Neural progenitor cell (in vitro differentiated cells): ENCODE measurements at regions not wholly inside any gene's neighbourhood (a gene's known extent, or its start where the extent isn't known, plus 50 kb on each side); places are given as distances from the start of the nearest gene placed in this dataset.

Source experiments
- EZH2 ChIP-seq: fragments of 200-600 bp; sonication (generic); IDR thresholded peaks from 2 replicates; pipeline ENCODE4 v1.6.1; 2017; ENCODE audit warnings: antibody characterized with exemption, mild to moderate bottlenecking, moderate library complexity
- EZH2phosphoT487 ChIP-seq: fragments of 200-600 bp; sonication (generic); IDR thresholded peaks from 2 replicates; pipeline ENCODE4 v1.6.1; 2017; ENCODE audit warnings: antibody characterized with exemption
- TF ChIP-seq, protein P1 (sequence below): fragments of 200-600 bp; sonication (generic); IDR thresholded peaks from 2 replicates; pipeline ENCODE4 v1.5.1; 2017; ENCODE audit warnings: antibody characterized with exemption, mild to moderate bottlenecking

DNA sequence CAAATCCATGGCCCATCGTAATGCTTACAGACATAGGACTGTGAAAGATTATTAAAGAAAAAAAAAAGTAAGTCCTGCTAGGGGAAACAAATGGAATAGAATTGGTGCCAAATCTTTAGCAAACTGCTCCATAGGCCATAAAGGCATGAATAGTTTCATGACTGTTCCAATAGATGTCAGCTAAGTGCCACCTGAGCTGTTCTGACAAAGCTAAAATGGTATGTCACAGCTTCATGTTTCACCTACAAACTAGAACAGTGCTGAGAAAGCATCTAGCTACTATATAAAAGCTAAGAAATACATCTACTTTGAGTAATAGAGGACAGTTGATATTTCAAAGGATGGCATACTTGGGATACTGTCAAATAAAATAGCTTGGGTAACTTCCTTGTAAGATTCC lies 771.6 kb upstream of the CA10 start:
- TF ChIP-seq, protein P1, sequence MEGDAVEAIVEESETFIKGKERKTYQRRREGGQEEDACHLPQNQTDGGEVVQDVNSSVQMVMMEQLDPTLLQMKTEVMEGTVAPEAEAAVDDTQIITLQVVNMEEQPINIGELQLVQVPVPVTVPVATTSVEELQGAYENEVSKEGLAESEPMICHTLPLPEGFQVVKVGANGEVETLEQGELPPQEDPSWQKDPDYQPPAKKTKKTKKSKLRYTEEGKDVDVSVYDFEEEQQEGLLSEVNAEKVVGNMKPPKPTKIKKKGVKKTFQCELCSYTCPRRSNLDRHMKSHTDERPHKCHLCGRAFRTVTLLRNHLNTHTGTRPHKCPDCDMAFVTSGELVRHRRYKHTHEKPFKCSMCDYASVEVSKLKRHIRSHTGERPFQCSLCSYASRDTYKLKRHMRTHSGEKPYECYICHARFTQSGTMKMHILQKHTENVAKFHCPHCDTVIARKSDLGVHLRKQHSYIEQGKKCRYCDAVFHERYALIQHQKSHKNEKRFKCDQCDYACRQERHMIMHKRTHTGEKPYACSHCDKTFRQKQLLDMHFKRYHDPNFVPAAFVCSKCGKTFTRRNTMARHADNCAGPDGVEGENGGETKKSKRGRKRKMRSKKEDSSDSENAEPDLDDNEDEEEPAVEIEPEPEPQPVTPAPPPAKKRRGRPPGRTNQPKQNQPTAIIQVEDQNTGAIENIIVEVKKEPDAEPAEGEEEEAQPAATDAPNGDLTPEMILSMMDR = no peak
- TF ChIP-seq EZH2phosphoT487 = no peak
- TF ChIP-seq EZH2 = no peak
